Tibial nerve (tissue), 4 donors: ENCODE measurements at regions not wholly inside any gene's neighbourhood (a gene's known extent, or its start where the extent isn't known, plus 50 kb on each side); places are given as distances from the start of the nearest gene placed in this dataset.

Source experiments
- EP300 ChIP-seq, 2 donors: sonication (generic); formaldehyde crosslinking; IDR thresholded peaks; one replicate each; pipeline ENCODE4 v1.6.1; 2017; ENCODE audit warnings: antibody characterized with exemption in 2 of 2, mild to moderate bottlenecking in 1 of 2
- POLR2A ChIP-seq, 2 donors: fragments of 450-650 bp; IDR thresholded peaks; one replicate each; pipeline ENCODE4 v1.6.1; 2017; ENCODE audit warnings: antibody characterized with exemption in 2 of 2, mild to moderate bottlenecking in 2 of 2, moderate library complexity in 2 of 2
- TF ChIP-seq, protein P1 (sequence below), 5 experiments: fragments of 200-600 bp in 3 of 5; fragments of 450-650 bp in 2 of 5; sonication (generic) in 3 of 5; IDR thresholded peaks; one replicate each; pipeline ENCODE4 v1.5.1; 2016 to 2019; ENCODE audit warnings: antibody characterized with exemption in 5 of 5, mild to moderate bottlenecking in 3 of 5, moderate library complexity in 2 of 5

DNA sequence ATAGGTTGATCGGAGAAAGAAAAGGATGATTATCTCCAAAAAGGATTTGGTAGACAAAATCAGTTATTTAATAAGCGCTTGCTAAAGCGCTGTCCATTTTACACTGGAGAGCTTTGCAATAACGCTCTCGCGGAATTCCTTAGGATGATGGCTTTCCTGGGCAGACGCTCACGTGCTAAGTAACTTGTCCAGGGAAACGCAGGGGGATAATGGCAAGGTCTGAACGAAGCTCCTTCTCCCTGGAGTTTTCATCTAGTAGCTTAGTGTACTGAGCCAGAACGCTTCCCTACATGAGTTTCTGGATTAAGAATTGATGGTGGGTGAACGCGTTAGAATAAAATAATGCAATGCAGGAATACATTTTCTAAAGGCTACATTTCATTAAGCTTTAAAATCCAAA, 739.5 kb upstream of the SALL3 start:
- TF ChIP-seq, protein P1, sequence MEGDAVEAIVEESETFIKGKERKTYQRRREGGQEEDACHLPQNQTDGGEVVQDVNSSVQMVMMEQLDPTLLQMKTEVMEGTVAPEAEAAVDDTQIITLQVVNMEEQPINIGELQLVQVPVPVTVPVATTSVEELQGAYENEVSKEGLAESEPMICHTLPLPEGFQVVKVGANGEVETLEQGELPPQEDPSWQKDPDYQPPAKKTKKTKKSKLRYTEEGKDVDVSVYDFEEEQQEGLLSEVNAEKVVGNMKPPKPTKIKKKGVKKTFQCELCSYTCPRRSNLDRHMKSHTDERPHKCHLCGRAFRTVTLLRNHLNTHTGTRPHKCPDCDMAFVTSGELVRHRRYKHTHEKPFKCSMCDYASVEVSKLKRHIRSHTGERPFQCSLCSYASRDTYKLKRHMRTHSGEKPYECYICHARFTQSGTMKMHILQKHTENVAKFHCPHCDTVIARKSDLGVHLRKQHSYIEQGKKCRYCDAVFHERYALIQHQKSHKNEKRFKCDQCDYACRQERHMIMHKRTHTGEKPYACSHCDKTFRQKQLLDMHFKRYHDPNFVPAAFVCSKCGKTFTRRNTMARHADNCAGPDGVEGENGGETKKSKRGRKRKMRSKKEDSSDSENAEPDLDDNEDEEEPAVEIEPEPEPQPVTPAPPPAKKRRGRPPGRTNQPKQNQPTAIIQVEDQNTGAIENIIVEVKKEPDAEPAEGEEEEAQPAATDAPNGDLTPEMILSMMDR (IDR thresholded peaks at IDR 0.05), result no peak
- TF ChIP-seq POLR2A (IDR thresholded peaks at IDR 0.05) (no peak), EP300 (IDR thresholded peaks at IDR 0.05) (no peak)
